ENCODE measurements at regions not wholly inside any gene's neighbourhood (a gene's known extent, or its start where the extent isn't known, plus 50 kb on each side); places are given as distances from the start of the nearest gene placed in this dataset.

DNA sequence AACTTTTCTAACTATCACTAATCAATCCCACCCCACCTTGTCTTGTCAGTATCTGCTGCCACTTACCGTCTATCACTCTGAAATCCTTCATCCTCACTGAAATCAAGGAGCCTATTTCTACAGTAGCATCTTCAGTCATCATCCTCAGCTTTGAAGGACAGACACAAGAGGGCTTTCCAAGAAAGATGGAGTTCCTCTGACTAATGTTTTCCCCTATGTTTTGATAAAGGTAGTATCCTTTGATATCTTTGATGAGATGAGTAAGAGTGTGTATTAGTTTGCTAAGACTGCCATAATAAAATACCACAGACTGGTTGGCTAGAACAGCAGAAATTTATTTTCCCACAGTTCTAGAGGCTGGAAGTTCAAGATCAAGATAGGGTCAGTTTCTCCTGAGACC is 101.8 kb upstream of the VAV3 start:
- TF ChIP-seq, protein P1, sequence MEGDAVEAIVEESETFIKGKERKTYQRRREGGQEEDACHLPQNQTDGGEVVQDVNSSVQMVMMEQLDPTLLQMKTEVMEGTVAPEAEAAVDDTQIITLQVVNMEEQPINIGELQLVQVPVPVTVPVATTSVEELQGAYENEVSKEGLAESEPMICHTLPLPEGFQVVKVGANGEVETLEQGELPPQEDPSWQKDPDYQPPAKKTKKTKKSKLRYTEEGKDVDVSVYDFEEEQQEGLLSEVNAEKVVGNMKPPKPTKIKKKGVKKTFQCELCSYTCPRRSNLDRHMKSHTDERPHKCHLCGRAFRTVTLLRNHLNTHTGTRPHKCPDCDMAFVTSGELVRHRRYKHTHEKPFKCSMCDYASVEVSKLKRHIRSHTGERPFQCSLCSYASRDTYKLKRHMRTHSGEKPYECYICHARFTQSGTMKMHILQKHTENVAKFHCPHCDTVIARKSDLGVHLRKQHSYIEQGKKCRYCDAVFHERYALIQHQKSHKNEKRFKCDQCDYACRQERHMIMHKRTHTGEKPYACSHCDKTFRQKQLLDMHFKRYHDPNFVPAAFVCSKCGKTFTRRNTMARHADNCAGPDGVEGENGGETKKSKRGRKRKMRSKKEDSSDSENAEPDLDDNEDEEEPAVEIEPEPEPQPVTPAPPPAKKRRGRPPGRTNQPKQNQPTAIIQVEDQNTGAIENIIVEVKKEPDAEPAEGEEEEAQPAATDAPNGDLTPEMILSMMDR (IDR thresholded peaks at IDR 0.05): no peak
- TF ChIP-seq EZH2phosphoT487 (IDR thresholded peaks at IDR 0.05): no peak

Data from neural progenitor cell (in vitro differentiated cells).